K562 (cell line): ENCODE measurements at regions not wholly inside any gene's neighbourhood (a gene's known extent, or its start where the extent isn't known, plus 50 kb on each side); places are given as distances from the start of the nearest gene placed in this dataset.

Experiments used
- DPF2 ChIP-seq: fragments of 450-650 bp; IDR thresholded peaks from 2 replicates; pipeline ENCODE4 v1.6.1; 2016
- ESRRA ChIP-seq: fragments of 450-650 bp; IDR thresholded peaks from 2 replicates; pipeline ENCODE4 v1.6.1; 2014; ENCODE audit warnings: low read depth, mild to moderate bottlenecking, moderate library complexity, borderline replicate concordance
- FOSL1 ChIP-seq: fragments of 200-800 bp; sonication (Bioruptor generic); conservative IDR thresholded peaks from 2 replicates; pipeline ENCODE4 v1.6.1; 2016; ENCODE audit warnings: missing genetic modification characterization, missing compliant biosample characterization
- HDAC3 ChIP-seq: fragments of 450-650 bp; IDR thresholded peaks from 2 replicates; pipeline ENCODE4 v1.6.1; 2018; ENCODE audit warnings: borderline replicate concordance, mild to moderate bottlenecking, moderate library complexity; ENCODE audit not compliant: partially characterized antibody
- HMG20A ChIP-seq: fragments of 450-650 bp; formaldehyde crosslinking; conservative IDR thresholded peaks from 2 replicates; pipeline ENCODE4 v1.4.0; 2020; ENCODE audit warnings: mild to moderate bottlenecking, mixed read lengths
- NFIC ChIP-seq: fragments of 450-650 bp; IDR thresholded peaks from 2 replicates; pipeline ENCODE4 v1.6.1; 2017; ENCODE audit warnings: mild to moderate bottlenecking, inconsistent platforms
- NKRF ChIP-seq: fragments of 450-650 bp; IDR thresholded peaks from 2 replicates; pipeline ENCODE4 v1.6.1; 2016; ENCODE audit warnings: borderline replicate concordance
- SMARCE1 ChIP-seq: fragments of 450-650 bp; IDR thresholded peaks from 2 replicates; pipeline ENCODE4 v1.7.1; 2016; ENCODE audit warnings: mild to moderate bottlenecking
- SRSF3 ChIP-seq: fragments of 200-400 bp; formaldehyde crosslinking; IDR thresholded peaks from 2 replicates; pipeline ENCODE4 v1.6.1; 2016; ENCODE audit warnings: mild to moderate bottlenecking, low read length, moderate library complexity; ENCODE audit not compliant: insufficient read depth
- ZNF24 ChIP-seq: fragments of 450-650 bp; IDR thresholded peaks from 2 replicates; pipeline ENCODE4 v1.6.1; 2016
- TF ChIP-seq, protein P1 (sequence below): fragments of 450-650 bp; IDR thresholded peaks from 2 replicates; pipeline ENCODE4 v1.7.0; 2016; ENCODE audit warnings: borderline replicate concordance

DNA sequence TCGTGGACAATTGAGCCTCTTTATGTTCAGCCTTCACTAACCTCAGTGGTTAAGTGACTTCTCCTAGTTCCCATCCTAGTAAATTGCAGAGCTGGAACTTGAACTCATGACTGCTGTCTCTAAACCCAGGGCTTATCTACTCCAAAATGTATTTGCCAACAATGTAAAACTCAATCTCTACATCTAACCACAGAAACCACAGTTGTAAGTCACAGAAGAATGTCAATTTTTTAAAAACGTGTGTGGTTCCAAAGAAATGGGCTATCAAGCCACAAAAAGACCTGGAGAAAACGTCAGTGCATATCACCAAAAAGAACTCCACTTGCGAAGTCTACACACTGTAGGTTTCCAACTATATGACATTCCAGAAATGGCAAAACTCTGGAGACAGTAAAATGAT lies 172.6 kb upstream of the HMCN1 start (continued):
- TF ChIP-seq DPF2 (no peak), FOSL1 (tag) (peak; percentile 61), ZNF24 (no peak), HDAC3 (no peak), NFIC (no peak), ESRRA (peak; percentile 94; the same call in 1 of the 2 replicates), SRSF3 (no peak), SMARCE1 (peak; percentile 55; the same call in 1 of the 2 replicates), NKRF (no peak), HMG20A (peak; percentile 55; the same call in 1 of the 2 replicates)
- TF ChIP-seq, protein P1, sequence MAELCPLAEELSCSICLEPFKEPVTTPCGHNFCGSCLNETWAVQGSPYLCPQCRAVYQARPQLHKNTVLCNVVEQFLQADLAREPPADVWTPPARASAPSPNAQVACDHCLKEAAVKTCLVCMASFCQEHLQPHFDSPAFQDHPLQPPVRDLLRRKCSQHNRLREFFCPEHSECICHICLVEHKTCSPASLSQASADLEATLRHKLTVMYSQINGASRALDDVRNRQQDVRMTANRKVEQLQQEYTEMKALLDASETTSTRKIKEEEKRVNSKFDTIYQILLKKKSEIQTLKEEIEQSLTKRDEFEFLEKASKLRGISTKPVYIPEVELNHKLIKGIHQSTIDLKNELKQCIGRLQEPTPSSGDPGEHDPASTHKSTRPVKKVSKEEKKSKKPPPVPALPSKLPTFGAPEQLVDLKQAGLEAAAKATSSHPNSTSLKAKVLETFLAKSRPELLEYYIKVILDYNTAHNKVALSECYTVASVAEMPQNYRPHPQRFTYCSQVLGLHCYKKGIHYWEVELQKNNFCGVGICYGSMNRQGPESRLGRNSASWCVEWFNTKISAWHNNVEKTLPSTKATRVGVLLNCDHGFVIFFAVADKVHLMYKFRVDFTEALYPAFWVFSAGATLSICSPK = no peak
